GM23338 (cell line): ENCODE measurements at regions not wholly inside any gene's neighbourhood (a gene's known extent, or its start where the extent isn't known, plus 50 kb on each side); places are given as distances from the start of the nearest gene placed in this dataset.

ENCODE experiments used
- ATAC-seq: fragments of 200-7000 bp; cut with Tn5 transposase; 3 replicates; pipeline ENCODE4 v1.9.1; 2020
- DNase-seq: peaks from one replicate; pipeline ENCODE4 v3.0.0-alpha.2; 2015; ENCODE audit warnings: low spot score
- H2AFZ ChIP-seq: fragments of 200-600 bp; sonication (generic); 2 replicates; pipeline ENCODE4 v1.8.0; 2016; ENCODE audit warnings: antibody characterized with exemption, mild to moderate bottlenecking, moderate library complexity
- H3F3A ChIP-seq: fragments of 200-600 bp; sonication (generic); replicated peaks from 2 replicates; pipeline ENCODE4 v1.8.0; 2017; ENCODE audit warnings: antibody characterized with exemption, mixed run types, low read depth
- H3K27ac ChIP-seq: fragments of 200-600 bp; sonication (generic); 2 replicates; pipeline ENCODE4 v1.6.1; 2016; ENCODE audit warnings: low read depth
- H3K27me3 ChIP-seq: fragments of 200-600 bp; sonication (generic); 2 replicates; pipeline ENCODE4 v1.8.0; 2016; ENCODE audit warnings: mild to moderate bottlenecking, mixed run types, moderate library complexity; ENCODE audit not compliant: insufficient read depth
- H3K36me3 ChIP-seq: fragments of 200-600 bp; sonication (generic); 2 replicates; pipeline ENCODE4 v1.8.0; 2016; ENCODE audit warnings: mild to moderate bottlenecking; ENCODE audit not compliant: insufficient read depth
- H3K4me1 ChIP-seq: fragments of 200-600 bp; sonication (generic); 2 replicates; pipeline ENCODE4 v1.8.0; 2016; ENCODE audit warnings: mild to moderate bottlenecking, moderate library complexity; ENCODE audit not compliant: insufficient read depth
- H3K4me2 ChIP-seq: fragments of 200-600 bp; sonication (generic); 2 replicates; pipeline ENCODE4 v1.7.1; 2017; ENCODE audit warnings: mixed run types
- H3K4me3 ChIP-seq: fragments of 200-600 bp; sonication (generic); 2 replicates; pipeline ENCODE4 v1.6.1; 2016; ENCODE audit warnings: mixed run types
- H3K79me2 ChIP-seq: fragments of 200-600 bp; sonication (generic); replicated peaks from 2 replicates; pipeline ENCODE4 v1.8.0; 2017; ENCODE audit warnings: mild to moderate bottlenecking; ENCODE audit not compliant: insufficient read depth
- H3K9me2 ChIP-seq: fragments of 200-600 bp; sonication (generic); 2 replicates; pipeline ENCODE4 v1.8.0; 2017; ENCODE audit not compliant: insufficient read depth
- H4K20me1 ChIP-seq: fragments of 200-600 bp; sonication (generic); replicated peaks from 2 replicates; pipeline ENCODE4 v1.8.0; 2017; ENCODE audit warnings: mild to moderate bottlenecking; ENCODE audit not compliant: insufficient read depth
- H3K27ac Mint-ChIP-seq: 2 replicates; pipeline ENCODE4 v1.8.0; 2020; ENCODE audit warnings: inconsistent platforms, mild to moderate bottlenecking, moderate library complexity, mixed read lengths
- H3K27me3 Mint-ChIP-seq: 3 replicates; pipeline ENCODE4 v1.8.0; 2022; ENCODE audit warnings: low read depth, mild to moderate bottlenecking, moderate library complexity, mixed read lengths, inconsistent platforms; ENCODE audit not compliant: insufficient read depth, poor library complexity
- H3K36me3 Mint-ChIP-seq: 3 replicates; pipeline ENCODE4 v1.8.0; 2021; ENCODE audit warnings: low read depth, mild to moderate bottlenecking, inconsistent platforms, moderate library complexity, mixed read lengths
- H3K4me1 Mint-ChIP-seq: 3 replicates; pipeline ENCODE4 v1.8.0; 2020; ENCODE audit warnings: mild to moderate bottlenecking, inconsistent platforms, mixed read lengths
- H3K4me3 Mint-ChIP-seq: 3 replicates; pipeline ENCODE4 v1.8.0; 2021; ENCODE audit warnings: moderate library complexity, mild to moderate bottlenecking, inconsistent platforms, mixed read lengths
- H3K9me3 Mint-ChIP-seq: 3 replicates; pipeline ENCODE4 v1.8.0; 2020; ENCODE audit warnings: moderate library complexity, mild to moderate bottlenecking, inconsistent platforms, mixed read lengths
- CREB1 ChIP-seq: fragments of 250-450 bp; sonication (Bioruptor Pico); IDR thresholded peaks from 2 replicates; pipeline ENCODE4 v1.5.0; 2020; ENCODE audit warnings: low read depth, mild to moderate bottlenecking, moderate library complexity
- JUNB ChIP-seq: IDR thresholded peaks from one replicate; pipeline ENCODE4 v1.6.1; 2016; ENCODE audit warnings: antibody characterized with exemption; ENCODE audit not compliant: unreplicated experiment
- NANOG ChIP-seq: IDR thresholded peaks from 2 replicates; pipeline ENCODE4 v1.6.1; 2016; ENCODE audit warnings: antibody characterized with exemption, borderline replicate concordance
- POLR2AphosphoS5 ChIP-seq: IDR thresholded peaks from 2 replicates; pipeline ENCODE4 v1.6.1; 2016; ENCODE audit warnings: antibody characterized with exemption, low read depth
- STAT1 ChIP-seq: IDR thresholded peaks from one replicate; pipeline ENCODE4 v1.6.1; 2016; ENCODE audit warnings: antibody characterized with exemption; ENCODE audit not compliant: unreplicated experiment
- ZNF114 ChIP-seq: fragments of 250-450 bp; sonication (Bioruptor Pico); IDR thresholded peaks from 2 replicates; pipeline ENCODE4 v1.5.0; 2020; ENCODE audit warnings: mild to moderate bottlenecking, moderate library complexity
- ZNF331 ChIP-seq: fragments of 250-450 bp; sonication (Bioruptor Pico); IDR thresholded peaks from 2 replicates; pipeline ENCODE4 v1.5.0; 2020; ENCODE audit warnings: low read depth, mild to moderate bottlenecking, moderate library complexity
- TF ChIP-seq, protein P1 (sequence below): IDR thresholded peaks from 2 replicates; pipeline ENCODE4 v1.6.1; 2016; ENCODE audit warnings: antibody characterized with exemption
- TF ChIP-seq, protein P2 (sequence below): fragments of 250-450 bp; sonication (Bioruptor Pico); IDR thresholded peaks from 2 replicates; pipeline ENCODE4 v1.5.0; 2020; ENCODE audit warnings: mild to moderate bottlenecking, moderate library complexity
- TF ChIP-seq, protein P3 (sequence below), 2 experiments: fragments of 200-600 bp in 1 of 2; sonication (generic) in 1 of 2; conservative IDR thresholded peaks; 2 replicates each; pipeline versions ENCODE4 v1.5.1 to v1.6.1; 2016 to 2017; ENCODE audit warnings: antibody characterized with exemption in 2 of 2, low read depth in 2 of 2, mild to moderate bottlenecking in 2 of 2, moderate library complexity in 1 of 2

GRCh38 chr5:1642221-1642620, 118.5 kb upstream of the LPCAT1 start:
- Histone ChIP-seq H3F3A (0 out of 2 replicates have a peak, but pooled peaks cover 5% of the 10 kb centered on the region), H3K79me2 (no peaks in the 10 kb centered on the region), H3K4me1 (peaks cover 13% of the 10 kb centered on the region), H3K27me3 (peaks cover 34% of the 10 kb centered on the region), H3K27ac (no peak overlapping the region), H2AFZ (no peak overlapping the region), H3K9me2 (no peaks in the 10 kb centered on the region), H4K20me1 (no peaks in the 10 kb centered on the region), H3K36me3 (no peaks in the 10 kb centered on the region), H3K4me3 (no peak overlapping the region), H3K4me2 (no peak overlapping the region)
- H3K4me3 Mint-ChIP-seq: no peak overlapping the region; the same call in 2 of the 3 replicates
- ATAC-seq (no peak), DNase-seq (no peak)
- TF ChIP-seq POLR2AphosphoS5: no peak
- no peak for TF ChIP-seq CREB1 (CRISPR knock-in tag)
- TF ChIP-seq, protein P1, sequence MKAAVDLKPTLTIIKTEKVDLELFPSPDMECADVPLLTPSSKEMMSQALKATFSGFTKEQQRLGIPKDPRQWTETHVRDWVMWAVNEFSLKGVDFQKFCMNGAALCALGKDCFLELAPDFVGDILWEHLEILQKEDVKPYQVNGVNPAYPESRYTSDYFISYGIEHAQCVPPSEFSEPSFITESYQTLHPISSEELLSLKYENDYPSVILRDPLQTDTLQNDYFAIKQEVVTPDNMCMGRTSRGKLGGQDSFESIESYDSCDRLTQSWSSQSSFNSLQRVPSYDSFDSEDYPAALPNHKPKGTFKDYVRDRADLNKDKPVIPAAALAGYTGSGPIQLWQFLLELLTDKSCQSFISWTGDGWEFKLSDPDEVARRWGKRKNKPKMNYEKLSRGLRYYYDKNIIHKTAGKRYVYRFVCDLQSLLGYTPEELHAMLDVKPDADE: no peak
- no peak for TF ChIP-seq ZNF331 (CRISPR knock-in tag)
- no peak for TF ChIP-seq ZNF114 (CRISPR knock-in tag)
- no peak for TF ChIP-seq JUNB
- TF ChIP-seq, protein P2, sequence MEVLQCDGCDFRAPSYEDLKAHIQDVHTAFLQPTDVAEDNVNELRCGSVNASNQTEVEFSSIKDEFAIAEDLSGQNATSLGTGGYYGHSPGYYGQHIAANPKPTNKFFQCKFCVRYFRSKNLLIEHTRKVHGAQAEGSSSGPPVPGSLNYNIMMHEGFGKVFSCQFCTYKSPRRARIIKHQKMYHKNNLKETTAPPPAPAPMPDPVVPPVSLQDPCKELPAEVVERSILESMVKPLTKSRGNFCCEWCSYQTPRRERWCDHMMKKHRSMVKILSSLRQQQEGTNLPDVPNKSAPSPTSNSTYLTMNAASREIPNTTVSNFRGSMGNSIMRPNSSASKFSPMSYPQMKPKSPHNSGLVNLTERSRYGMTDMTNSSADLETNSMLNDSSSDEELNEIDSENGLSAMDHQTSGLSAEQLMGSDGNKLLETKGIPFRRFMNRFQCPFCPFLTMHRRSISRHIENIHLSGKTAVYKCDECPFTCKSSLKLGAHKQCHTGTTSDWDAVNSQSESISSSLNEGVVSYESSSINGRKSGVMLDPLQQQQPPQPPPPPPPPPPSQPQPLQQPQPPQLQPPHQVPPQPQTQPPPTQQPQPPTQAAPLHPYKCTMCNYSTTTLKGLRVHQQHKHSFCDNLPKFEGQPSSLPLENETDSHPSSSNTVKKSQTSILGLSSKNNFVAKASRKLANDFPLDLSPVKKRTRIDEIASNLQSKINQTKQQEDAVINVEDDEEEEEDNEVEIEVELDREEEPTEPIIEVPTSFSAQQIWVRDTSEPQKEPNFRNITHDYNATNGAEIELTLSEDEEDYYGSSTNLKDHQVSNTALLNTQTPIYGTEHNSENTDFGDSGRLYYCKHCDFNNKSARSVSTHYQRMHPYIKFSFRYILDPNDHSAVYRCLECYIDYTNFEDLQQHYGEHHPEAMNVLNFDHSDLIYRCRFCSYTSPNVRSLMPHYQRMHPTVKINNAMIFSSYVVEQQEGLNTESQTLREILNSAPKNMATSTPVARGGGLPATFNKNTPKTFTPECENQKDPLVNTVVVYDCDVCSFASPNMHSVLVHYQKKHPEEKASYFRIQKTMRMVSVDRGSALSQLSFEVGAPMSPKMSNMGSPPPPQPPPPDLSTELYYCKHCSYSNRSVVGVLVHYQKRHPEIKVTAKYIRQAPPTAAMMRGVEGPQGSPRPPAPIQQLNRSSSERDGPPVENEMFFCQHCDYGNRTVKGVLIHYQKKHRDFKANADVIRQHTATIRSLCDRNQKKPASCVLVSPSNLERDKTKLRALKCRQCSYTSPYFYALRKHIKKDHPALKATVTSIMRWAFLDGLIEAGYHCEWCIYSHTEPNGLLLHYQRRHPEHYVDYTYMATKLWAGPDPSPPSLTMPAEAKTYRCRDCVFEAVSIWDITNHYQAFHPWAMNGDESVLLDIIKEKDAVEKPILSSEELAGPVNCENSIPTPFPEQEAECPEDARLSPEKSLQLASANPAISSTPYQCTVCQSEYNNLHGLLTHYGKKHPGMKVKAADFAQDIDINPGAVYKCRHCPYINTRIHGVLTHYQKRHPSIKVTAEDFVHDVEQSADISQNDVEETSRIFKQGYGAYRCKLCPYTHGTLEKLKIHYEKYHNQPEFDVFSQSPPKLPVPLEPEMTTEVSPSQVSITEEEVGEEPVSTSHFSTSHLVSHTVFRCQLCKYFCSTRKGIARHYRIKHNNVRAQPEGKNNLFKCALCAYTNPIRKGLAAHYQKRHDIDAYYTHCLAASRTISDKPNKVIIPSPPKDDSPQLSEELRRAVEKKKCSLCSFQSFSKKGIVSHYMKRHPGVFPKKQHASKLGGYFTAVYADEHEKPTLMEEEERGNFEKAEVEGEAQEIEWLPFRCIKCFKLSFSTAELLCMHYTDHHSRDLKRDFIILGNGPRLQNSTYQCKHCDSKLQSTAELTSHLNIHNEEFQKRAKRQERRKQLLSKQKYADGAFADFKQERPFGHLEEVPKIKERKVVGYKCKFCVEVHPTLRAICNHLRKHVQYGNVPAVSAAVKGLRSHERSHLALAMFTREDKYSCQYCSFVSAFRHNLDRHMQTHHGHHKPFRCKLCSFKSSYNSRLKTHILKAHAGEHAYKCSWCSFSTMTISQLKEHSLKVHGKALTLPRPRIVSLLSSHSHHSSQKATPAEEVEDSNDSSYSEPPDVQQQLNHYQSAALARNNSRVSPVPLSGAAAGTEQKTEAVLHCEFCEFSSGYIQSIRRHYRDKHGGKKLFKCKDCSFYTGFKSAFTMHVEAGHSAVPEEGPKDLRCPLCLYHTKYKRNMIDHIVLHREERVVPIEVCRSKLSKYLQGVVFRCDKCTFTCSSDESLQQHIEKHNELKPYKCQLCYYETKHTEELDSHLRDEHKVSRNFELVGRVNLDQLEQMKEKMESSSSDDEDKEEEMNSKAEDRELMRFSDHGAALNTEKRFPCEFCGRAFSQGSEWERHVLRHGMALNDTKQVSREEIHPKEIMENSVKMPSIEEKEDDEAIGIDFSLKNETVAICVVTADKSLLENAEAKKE (CRISPR knock-in tag): no peak
- TF ChIP-seq, protein P3, sequence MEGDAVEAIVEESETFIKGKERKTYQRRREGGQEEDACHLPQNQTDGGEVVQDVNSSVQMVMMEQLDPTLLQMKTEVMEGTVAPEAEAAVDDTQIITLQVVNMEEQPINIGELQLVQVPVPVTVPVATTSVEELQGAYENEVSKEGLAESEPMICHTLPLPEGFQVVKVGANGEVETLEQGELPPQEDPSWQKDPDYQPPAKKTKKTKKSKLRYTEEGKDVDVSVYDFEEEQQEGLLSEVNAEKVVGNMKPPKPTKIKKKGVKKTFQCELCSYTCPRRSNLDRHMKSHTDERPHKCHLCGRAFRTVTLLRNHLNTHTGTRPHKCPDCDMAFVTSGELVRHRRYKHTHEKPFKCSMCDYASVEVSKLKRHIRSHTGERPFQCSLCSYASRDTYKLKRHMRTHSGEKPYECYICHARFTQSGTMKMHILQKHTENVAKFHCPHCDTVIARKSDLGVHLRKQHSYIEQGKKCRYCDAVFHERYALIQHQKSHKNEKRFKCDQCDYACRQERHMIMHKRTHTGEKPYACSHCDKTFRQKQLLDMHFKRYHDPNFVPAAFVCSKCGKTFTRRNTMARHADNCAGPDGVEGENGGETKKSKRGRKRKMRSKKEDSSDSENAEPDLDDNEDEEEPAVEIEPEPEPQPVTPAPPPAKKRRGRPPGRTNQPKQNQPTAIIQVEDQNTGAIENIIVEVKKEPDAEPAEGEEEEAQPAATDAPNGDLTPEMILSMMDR (conservative IDR thresholded peaks at IDR 0.05; ENCODE audit: low read depth in 2 of 2): no peak
- no peak for TF ChIP-seq STAT1
- TF ChIP-seq NANOG: no peak
- peaks cover 41% of the 10 kb centered on the region for H3K27me3 Mint-ChIP-seq
- H3K9me3 Mint-ChIP-seq: no peaks in the 10 kb centered on the region
- H3K36me3 Mint-ChIP-seq: no peaks in the 10 kb centered on the region
- H3K27ac Mint-ChIP-seq: no peak overlapping the region
- H3K4me1 Mint-ChIP-seq: peaks cover 29% of the 10 kb centered on the region
